AML-193 (cell line): ENCODE measurements at regions not wholly inside any gene's neighbourhood (a gene's known extent, or its start where the extent isn't known, plus 50 kb on each side); places are given as distances from the start of the nearest gene placed in this dataset.
"Not testable (repeated sequence)": the region's sequence is repeated elsewhere in the genome, so short reads cannot be mapped to it uniquely, and the experiment has no call there.

ENCODE experiments used
- DNase-seq, 2 experiments: peaks; one replicate each; lab custom pipeline; 2025; lab: John Stamatoyannopoulos, UW

DNA sequence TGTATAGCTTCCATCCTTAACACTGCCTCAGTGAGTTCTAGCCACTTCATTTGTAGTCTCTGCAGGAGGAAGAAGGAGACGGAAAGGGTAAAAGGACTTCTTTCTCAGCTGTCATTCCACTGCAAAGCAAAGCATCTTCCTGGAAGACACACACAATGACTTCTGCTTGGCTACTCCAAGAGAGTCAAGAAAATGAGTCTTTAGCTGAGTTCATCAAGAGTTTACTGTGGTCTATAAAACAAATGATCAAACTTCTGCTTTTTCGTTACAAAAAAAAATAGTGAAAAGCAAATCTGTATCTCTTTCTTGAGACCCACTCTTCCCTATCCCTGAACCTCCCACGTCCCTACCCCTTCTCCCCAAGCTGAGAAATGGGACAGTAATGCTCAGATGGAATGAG lies 205.0 kb upstream of the AHR start:
- DNase-seq = no peak

GRCh38 chr7:17094963-17095574 lies 203.4 kb upstream of the AHR start:
- DNase-seq = no peak

- no peak for DNase-seq
Observed at GRCh38 chr7:17095931-17096330, 202.5 kb upstream of the AHR start.

DNA sequence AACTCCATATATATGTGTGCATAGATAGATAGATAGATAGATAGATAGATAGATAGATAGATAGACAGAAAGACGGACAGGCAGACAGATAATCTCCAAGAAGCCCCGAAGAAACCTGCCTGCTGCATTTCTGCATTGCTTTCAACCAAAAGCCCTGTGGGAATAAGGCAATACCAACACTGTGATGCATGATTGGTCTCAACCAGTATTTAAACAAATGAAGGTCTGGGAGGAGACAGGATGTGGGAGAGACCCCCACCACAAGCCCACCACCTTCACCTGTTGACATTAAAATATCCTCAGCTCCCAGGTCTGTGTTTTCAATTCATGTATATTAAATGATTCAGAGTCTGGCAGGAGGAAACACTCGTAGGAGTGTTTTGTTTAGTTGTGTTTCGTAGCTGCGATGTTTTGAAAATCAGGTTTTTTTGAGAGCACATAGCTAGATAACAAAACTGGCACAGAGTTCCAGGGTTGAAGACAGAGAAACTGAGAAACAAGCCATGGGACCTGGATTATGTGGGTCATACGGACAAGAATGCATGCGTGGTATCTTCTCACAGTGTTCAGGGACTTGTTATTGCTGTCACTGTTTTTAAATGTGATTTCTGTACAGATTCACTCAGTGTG lies 200.7 kb upstream of the AHR start:
- no peak for DNase-seq

- DNase-seq = no peak
Observed at GRCh38 chr7:17098515-17098914, 199.9 kb upstream of the AHR start.

GRCh38 chr7:17099083-17099973 lies 199.1 kb upstream of the AHR start:
- no peak for DNase-seq

DNA sequence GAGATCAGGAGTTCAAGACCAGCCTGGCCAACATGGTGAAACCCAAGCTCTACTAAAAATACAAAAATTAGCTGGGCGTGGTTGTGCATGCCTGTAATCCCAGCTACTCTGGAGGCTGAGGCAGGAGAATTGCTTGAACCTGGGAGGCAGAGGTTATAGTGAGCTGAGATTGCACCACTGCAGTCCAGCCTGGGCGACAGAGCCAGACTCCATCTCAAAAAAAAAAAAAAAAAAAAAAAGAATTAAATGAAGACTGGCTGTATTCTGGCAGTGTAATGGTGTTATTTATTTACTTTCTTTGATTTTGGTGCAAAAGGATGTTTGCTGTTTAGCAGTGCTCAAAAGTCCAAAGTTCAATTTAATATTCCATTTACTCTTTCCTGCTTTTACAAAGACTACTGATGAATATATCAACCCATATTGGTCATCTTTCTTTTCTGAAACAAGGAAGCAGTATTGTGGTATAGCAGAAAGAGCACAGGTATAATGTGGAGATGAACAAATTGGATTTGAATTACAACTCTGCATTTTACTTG lies 198.4 kb upstream of the AHR start:
- not testable (repeated sequence) for DNase-seq

DNA sequence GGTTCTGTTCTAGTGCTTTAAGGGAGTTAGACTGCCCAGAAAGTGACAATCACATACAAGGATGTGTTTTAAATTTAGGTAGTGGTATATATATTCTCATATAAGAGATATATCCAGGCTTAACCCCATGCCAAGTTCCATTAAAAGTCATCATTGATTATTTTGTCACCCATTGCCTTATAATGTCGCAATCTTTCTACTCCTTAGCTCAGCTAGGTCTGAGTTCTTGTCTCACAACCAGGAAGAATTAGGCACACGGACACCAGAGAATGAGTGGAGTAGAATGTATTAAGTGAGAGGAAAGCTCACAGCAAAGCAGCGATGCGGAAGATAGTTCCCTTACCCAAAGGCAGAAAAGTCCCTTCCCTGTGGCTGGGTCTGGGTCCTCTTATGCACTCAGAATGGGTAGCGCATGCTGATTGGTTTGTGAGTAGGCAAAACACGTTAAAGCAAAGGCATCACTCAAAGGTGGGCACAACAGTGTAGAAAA lies 197.2 kb upstream of the AHR start:
- no peak for DNase-seq

- no peak for DNase-seq
Observed at GRCh38 chr7:17103170-17103569, 195.3 kb upstream of the AHR start.

DNA sequence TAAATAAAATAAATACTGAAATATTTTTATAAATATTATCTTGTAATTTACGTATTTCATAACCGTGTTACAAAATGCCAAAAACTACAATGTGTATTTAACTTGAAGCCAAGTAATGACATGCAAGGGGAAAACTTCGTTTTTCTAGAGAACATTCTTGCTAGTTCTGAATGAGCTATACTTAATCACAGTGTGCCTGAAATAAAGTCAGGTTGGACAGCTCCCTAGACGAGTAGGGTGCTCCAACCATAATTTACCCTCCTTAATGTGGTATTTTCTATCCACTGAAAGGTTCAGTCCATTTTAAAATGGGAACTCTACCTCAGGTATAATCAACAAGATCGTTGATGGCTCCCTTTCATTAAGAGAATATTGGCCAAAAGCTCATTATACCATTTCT lies 194.5 kb upstream of the AHR start:
- no peak for DNase-seq

- no peak for DNase-seq
Observed at GRCh38 chr7:17104419-17104818, 194.0 kb upstream of the AHR start.

- no peak for DNase-seq
Observed at GRCh38 chr7:17105701-17106100, 192.8 kb upstream of the AHR start.

DNA sequence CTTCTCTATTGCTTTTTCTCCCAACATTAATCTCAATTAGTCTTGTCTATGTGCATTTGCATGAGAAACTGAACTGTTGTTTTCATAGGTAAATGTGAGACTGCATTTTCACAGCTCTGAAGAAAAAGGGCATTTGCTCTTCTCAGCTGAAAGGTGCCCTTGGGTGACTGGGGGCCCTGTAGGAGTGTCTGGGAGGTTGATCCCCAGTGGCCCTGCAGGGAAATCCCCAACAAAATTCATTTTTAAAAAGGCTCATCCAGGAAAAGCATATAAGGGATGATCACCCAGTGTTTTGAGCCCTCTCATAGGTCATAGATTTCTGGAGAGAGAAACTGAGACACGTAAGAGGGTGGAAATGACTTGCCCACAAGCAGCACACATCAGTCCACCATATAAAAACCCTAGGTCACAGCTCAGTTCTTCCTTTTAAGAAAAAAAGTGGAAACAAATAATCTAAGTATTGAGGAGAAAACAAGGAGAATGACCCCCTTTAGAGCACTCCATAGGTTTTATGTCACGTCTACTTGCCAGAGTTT lies 190.3 kb upstream of the AHR start:
- no peak for DNase-seq

GRCh38 chr7:17109020-17109419 lies 189.4 kb upstream of the AHR start:
- DNase-seq = no peak

DNA sequence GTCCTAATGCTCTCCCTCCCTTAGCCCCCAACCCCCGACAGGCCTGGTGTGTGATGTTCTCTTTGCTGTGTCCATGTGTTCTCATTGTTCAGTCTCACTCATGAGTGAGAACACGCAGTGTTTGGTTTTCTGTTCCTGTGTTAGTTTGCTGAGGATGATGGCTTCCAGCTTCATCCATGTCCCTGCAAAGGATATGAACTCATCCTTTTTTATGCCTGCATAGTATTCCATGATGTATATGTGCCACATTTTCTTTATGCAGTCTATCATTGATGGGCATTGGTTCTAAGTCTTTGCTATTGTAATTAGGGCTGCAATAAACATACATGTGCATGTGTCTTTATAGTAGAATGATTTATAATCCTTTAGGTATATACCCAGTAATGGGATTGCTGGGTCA lies 184.7 kb upstream of the AHR start:
- DNase-seq = not testable (repeated sequence)

DNA sequence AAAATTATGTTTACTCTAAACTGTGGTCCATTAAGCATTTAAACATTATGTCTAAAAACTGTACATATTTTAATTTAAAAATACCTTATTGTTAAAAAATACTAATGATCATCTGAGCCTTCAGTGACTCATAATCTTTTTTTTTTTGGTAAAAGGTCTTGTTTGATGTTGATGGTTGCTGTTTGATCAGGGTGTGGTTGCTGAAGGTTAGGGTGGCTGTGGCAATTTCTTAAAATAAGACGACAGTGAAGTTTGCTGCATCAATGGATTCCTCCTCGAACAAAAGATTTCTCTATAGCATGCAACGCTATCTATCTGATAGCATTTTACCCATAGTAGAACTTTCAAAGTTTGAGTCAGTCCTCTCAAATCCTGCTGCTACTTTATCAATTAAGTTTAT lies 180.0 kb upstream of the AHR start:
- DNase-seq = no peak

GRCh38 chr7:17120756-17121155 lies 177.7 kb upstream of the AHR start:
- no peak for DNase-seq

DNA sequence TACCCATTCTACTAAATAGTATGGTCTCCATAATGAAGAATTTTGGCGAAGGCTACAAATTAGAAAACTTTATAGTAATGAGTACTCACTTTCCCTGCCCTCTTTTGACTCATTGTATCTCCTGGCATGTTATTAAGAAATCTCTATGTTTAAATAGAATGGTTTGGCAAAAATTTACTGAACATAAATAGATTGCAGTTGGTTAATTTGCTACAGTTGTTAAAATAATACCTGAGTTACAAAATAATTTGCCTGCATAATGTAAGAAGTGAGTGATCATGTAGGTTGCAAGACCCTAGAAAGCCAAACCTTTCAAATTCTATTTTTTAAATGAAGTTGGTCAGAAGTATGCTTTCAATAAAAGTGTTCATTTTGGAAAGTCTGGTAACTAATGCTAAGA lies 176.8 kb upstream of the AHR start:
- no peak for DNase-seq

DNA sequence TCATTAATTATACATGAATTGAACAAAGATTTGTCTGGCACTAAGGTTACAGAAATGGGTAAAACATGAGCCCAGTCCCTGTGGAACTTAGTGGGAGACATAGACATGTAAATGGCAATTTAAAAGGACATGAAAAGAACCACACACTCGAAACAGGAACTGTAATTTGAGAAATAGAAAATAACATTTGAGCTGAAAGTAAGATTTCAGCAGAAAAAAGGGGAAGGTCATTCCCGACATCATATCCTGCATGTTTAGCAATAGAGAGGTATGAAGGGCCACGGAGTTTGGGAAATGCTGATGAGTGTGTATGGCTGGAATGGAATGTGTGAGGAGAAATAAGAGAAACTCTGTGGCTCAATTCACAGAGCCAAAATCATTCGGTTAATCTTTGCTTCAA lies 175.4 kb upstream of the AHR start:
- peak; percentile 53 to 63 for DNase-seq

DNA sequence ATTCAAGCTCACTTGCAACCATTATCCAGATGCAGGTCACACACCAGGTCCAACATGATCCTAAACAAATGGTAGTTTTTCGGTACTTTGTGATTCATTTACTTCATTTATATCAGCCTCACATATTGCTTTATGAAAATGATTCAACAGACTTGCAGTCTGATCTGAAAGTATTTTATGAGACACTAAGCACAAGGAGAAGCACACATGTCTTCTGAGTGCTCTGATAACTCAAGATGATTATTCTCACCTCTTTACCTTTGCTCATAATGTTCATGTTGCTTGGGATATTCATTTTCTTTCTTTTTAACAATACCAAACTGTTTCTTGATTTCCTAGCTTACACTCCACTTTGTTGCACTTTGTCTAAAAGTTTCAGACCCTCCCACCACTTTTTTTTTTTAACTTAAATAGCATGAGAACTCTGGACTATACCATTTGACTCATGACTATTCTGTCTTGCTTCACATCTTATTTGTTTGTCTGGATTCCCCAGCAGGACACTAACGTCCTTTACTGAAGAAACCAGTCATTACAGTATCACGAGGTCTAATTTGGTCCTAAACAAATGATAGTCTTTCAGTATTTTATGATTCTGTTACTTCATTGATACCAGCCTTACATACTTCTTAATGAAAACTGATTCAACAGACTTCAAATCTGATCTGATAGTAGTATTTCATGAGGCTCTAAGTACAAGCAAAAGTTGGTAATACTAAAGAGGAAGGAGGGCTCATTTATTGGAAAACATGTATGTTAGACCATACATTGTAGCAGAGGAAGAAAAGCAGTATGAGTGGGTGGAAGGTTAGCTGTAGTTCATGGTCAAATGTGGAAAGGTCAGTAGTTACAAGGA lies 171.8 kb upstream of the AHR start:
- DNase-seq = no peak

GRCh38 chr7:17129218-17129617 lies 169.2 kb upstream of the AHR start:
- no peak for DNase-seq
